Adrenal gland (tissue), 5 donors: ENCODE measurements at regions not wholly inside any gene's neighbourhood (a gene's known extent, or its start where the extent isn't known, plus 50 kb on each side); places are given as distances from the start of the nearest gene placed in this dataset.

Source experiments
- CTCF ChIP-seq, 6 experiments: fragments of 450-650 bp in 4 of 6; fragments of 200-600 bp in 2 of 6; sonication (generic) in 1 of 6; IDR thresholded peaks; 1 replicate in 5 of 6; 2 replicates in 1 of 6; pipeline versions ENCODE4 v1.5.1 to v1.8.0; 2016 to 2021; ENCODE audit warnings: antibody characterized with exemption in 6 of 6, mild to moderate bottlenecking in 2 of 6, moderate library complexity in 1 of 6
- POLR2A ChIP-seq, 2 donors: fragments of 450-650 bp; IDR thresholded peaks; one replicate each; pipeline ENCODE4 v1.6.1; 2017; ENCODE audit warnings: antibody characterized with exemption in 2 of 2, mild to moderate bottlenecking in 2 of 2, moderate library complexity in 1 of 2
- donor health status: DM: no; HTN: no; CAD: no.

GRCh38 chr6:47098570-47098993 is 56.5 kb upstream of the ADGRF1 start:
- TF ChIP-seq CTCF (IDR thresholded peaks at IDR 0.05) (no peak), POLR2A (IDR thresholded peaks at IDR 0.05) (no peak)
